ENCODE measurements at regions not wholly inside any gene's neighbourhood (a gene's known extent, or its start where the extent isn't known, plus 50 kb on each side); places are given as distances from the start of the nearest gene placed in this dataset.
"Not testable (repeated sequence)": the region's sequence is repeated elsewhere in the genome, so short reads cannot be mapped to it uniquely, and the experiment has no call there.

- no peak for DNase-seq (ENCODE audit: low spot score)
These were observed 55.6 kb downstream of the SOWAHC start for GRCh38 chr2:109669731-109670130.

- no peak for DNase-seq (ENCODE audit: low spot score)
These were observed 56.6 kb downstream of the SOWAHC start for GRCh38 chr2:109670556-109671411.

- DNase-seq (ENCODE audit: low spot score), result no peak
These were observed 60.9 kb downstream of the SOWAHC start for GRCh38 chr2:109674894-109675534.

- DNase-seq (ENCODE audit: low spot score), result no peak
These were observed 61.6 kb downstream of the SOWAHC start for GRCh38 chr2:109675666-109676345.

- no peak for DNase-seq (ENCODE audit: low spot score)
These were observed 62.3 kb downstream of the SOWAHC start for GRCh38 chr2:109676346-109676902.

- DNase-seq (ENCODE audit: low spot score), result not testable (repeated sequence)
These were observed 63.1 kb downstream of the SOWAHC start for GRCh38 chr2:109677121-109677731.

GRCh38 chr2:109677835-109678580, 63.8 kb downstream of the SOWAHC start:
- no peak for DNase-seq (ENCODE audit: low spot score)

- not testable (repeated sequence) for DNase-seq (ENCODE audit: low spot score)
These were observed 64.6 kb downstream of the SOWAHC start for GRCh38 chr2:109678724-109679201.

- no peak for DNase-seq (ENCODE audit: low spot score)
These were observed 65.1 kb downstream of the SOWAHC start for GRCh38 chr2:109679225-109679624.

GRCh38 chr2:109679626-109680025, 65.5 kb downstream of the SOWAHC start:
- no peak for DNase-seq (ENCODE audit: low spot score)

- no peak for DNase-seq (ENCODE audit: low spot score)
These were observed 66.5 kb downstream of the SOWAHC start for GRCh38 chr2:109680523-109681297.

GRCh38 chr2:109681633-109682380, 67.6 kb downstream of the SOWAHC start:
- DNase-seq (ENCODE audit: low spot score), result no peak

GRCh38 chr2:109683452-109683851, 69.3 kb downstream of the SOWAHC start:
- DNase-seq (ENCODE audit: low spot score), result no peak

- no peak for DNase-seq (ENCODE audit: low spot score)
These were observed 71.3 kb downstream of the SOWAHC start for GRCh38 chr2:109685453-109685852.

- no peak for DNase-seq (ENCODE audit: low spot score)
These were observed 72.8 kb downstream of the SOWAHC start for GRCh38 chr2:109686921-109687320.

GRCh38 chr2:109689182-109689930, 75.2 kb downstream of the SOWAHC start:
- DNase-seq (ENCODE audit: low spot score), result no peak

GRCh38 chr2:109689973-109690372, 75.8 kb downstream of the SOWAHC start:
- DNase-seq (ENCODE audit: low spot score), result no peak

GRCh38 chr2:109690457-109690821, 76.3 kb downstream of the SOWAHC start:
- no peak for DNase-seq (ENCODE audit: low spot score)

Data from AG08396 (cell line).